ENCODE measurements at regions not wholly inside any gene's neighbourhood (a gene's known extent, or its start where the extent isn't known, plus 50 kb on each side); places are given as distances from the start of the nearest gene placed in this dataset.

GRCh38 chr20:6450841-6451240 is 316.6 kb upstream of the BMP2 start:
- no peaks in the 10 kb centered on the region for H3K27me3 ChIP-seq (ENCODE audit: control insufficient read depth, extremely low read depth, insufficient read depth, low read length)
- peak overlapping the region; percentile 64 for H2AFZ ChIP-seq (ENCODE audit: control insufficient read depth, low read length)
- no peaks in the 10 kb centered on the region for H3K36me3 ChIP-seq (ENCODE audit: control insufficient read depth in 2 of 2, extremely low read depth in 1 of 2, insufficient read depth in 2 of 2, low read length in 2 of 2)
- dilution Hi-C loops (cut with MboI; ENCODE audit: extremely low pct_ligation_motif_present, low sequenced_read_pairs): no loop called here
- no peak for TF ChIP-seq CTCF (optimal IDR thresholded peaks at IDR 0.05 in 1 of 3, IDR thresholded peaks at IDR 0.05 in 1 of 3, conservative IDR thresholded peaks at IDR 0.05 in 1 of 3; ENCODE audit: extremely low read depth in 1 of 3, insufficient read depth in 2 of 3, low read length in 3 of 3)
- no peak for TF ChIP-seq EZH2 (IDR thresholded peaks at IDR 0.05; ENCODE audit: low read length)
- no peaks in the 10 kb centered on the region for H3K9me3 ChIP-seq (ENCODE audit: control insufficient read depth, low read depth, low read length)
- no peaks in the 10 kb centered on the region for H3K4me1 ChIP-seq (ENCODE audit: control insufficient read depth, extremely low read depth, insufficient read depth, low read length)
- H3K79me2 ChIP-seq (ENCODE audit: control insufficient read depth, insufficient read depth, low read length): no peaks in the 10 kb centered on the region
- no peak overlapping the region for H3K27ac ChIP-seq (ENCODE audit: control insufficient read depth, insufficient read depth, low read length)
- DNase-seq (ENCODE audit: low read depth, low spot score) (no peak), FAIRE-seq (no peak)
- H3K4me2 ChIP-seq (ENCODE audit: control insufficient read depth, extremely low read depth, insufficient read depth, low read depth, low read length): peak overlapping the region; percentile 25
- H4K20me1 ChIP-seq (ENCODE audit: control insufficient read depth, extremely low read depth, insufficient read depth, low read length): no peaks in the 10 kb centered on the region
- H3K4me3 ChIP-seq (ENCODE audit: control insufficient read depth in 2 of 3, extremely low read depth in 1 of 3, insufficient read depth in 2 of 3, low read depth in 1 of 3, low read length in 3 of 3): no peak overlapping the region
- no peak overlapping the region for H3K9ac ChIP-seq (ENCODE audit: control insufficient read depth, extremely low read depth, insufficient read depth, low read length)
- no peaks in the 10 kb centered on the region for H3K9me1 ChIP-seq (ENCODE audit: control insufficient read depth, extremely low read depth, insufficient read depth, low read length)

- DNase-seq (ENCODE audit: low read depth, low spot score) (no peak), FAIRE-seq (no peak)
- H3K9me3 ChIP-seq (ENCODE audit: control insufficient read depth, low read depth, low read length): no peaks in the 10 kb centered on the region
- no peaks in the 10 kb centered on the region for H3K36me3 ChIP-seq (ENCODE audit: control insufficient read depth in 2 of 2, extremely low read depth in 1 of 2, insufficient read depth in 2 of 2, low read length in 2 of 2)
- no peaks in the 10 kb centered on the region for H4K20me1 ChIP-seq (ENCODE audit: control insufficient read depth, extremely low read depth, insufficient read depth, low read length)
- H3K27me3 ChIP-seq (ENCODE audit: control insufficient read depth, extremely low read depth, insufficient read depth, low read length): no peaks in the 10 kb centered on the region
- no peak overlapping the region for H3K4me2 ChIP-seq (ENCODE audit: control insufficient read depth, extremely low read depth, insufficient read depth, low read depth, low read length)
- H3K79me2 ChIP-seq (ENCODE audit: control insufficient read depth, insufficient read depth, low read length): no peaks in the 10 kb centered on the region
- dilution Hi-C loops (cut with MboI; ENCODE audit: extremely low pct_ligation_motif_present, low sequenced_read_pairs): no loop called here
- TF ChIP-seq EZH2 (IDR thresholded peaks at IDR 0.05; ENCODE audit: low read length) (no peak), CTCF (optimal IDR thresholded peaks at IDR 0.05 in 1 of 3, IDR thresholded peaks at IDR 0.05 in 1 of 3, conservative IDR thresholded peaks at IDR 0.05 in 1 of 3; ENCODE audit: extremely low read depth in 1 of 3, insufficient read depth in 2 of 3, low read length in 3 of 3) (no peak)
- H3K4me3 ChIP-seq (ENCODE audit: control insufficient read depth in 2 of 3, extremely low read depth in 1 of 3, insufficient read depth in 2 of 3, low read depth in 1 of 3, low read length in 3 of 3): no peak overlapping the region
- no peaks in the 10 kb centered on the region for H3K9me1 ChIP-seq (ENCODE audit: control insufficient read depth, extremely low read depth, insufficient read depth, low read length)
- H2AFZ ChIP-seq (ENCODE audit: control insufficient read depth, low read length): no peak overlapping the region
- no peaks in the 10 kb centered on the region for H3K4me1 ChIP-seq (ENCODE audit: control insufficient read depth, extremely low read depth, insufficient read depth, low read length)
- no peak overlapping the region for H3K9ac ChIP-seq (ENCODE audit: control insufficient read depth, extremely low read depth, insufficient read depth, low read length)
- no peak overlapping the region for H3K27ac ChIP-seq (ENCODE audit: control insufficient read depth, insufficient read depth, low read length)
Measured at GRCh38 chr20:6440443-6440799, 317.6 kb upstream of the FERMT1 start.

Data from keratinocyte (primary cell).